ENCODE measurements at regions not wholly inside any gene's neighbourhood (a gene's known extent, or its start where the extent isn't known, plus 50 kb on each side); places are given as distances from the start of the nearest gene placed in this dataset.
"Not testable (repeated sequence)": the region's sequence is repeated elsewhere in the genome, so short reads cannot be mapped to it uniquely, and the experiment has no call there.

GRCh38 chr10:123380491-123381085 lies 226.4 kb downstream of the BUB3 start:
- H3K9me3 ChIP-seq = no peaks in the 10 kb centered on the region
- no peaks in the 10 kb centered on the region for H3K27me3 ChIP-seq
- H3K4me3 ChIP-seq = no peak overlapping the region
- no peaks in the 10 kb centered on the region for H3K36me3 ChIP-seq
- no peak for DNase-seq

- DNase-seq = no peak
- no peaks in the 10 kb centered on the region for H3K27me3 ChIP-seq
Measured at GRCh38 chr10:123381224-123381623, 227.0 kb downstream of the BUB3 start.

GRCh38 chr10:123382491-123382890 lies 228.3 kb downstream of the BUB3 start:
- no peak overlapping the region for H3K4me3 ChIP-seq
- DNase-seq = no peak
- H3K36me3 ChIP-seq = no peaks in the 10 kb centered on the region
- H3K9me3 ChIP-seq = no peaks in the 10 kb centered on the region; the same call in 1 of the 2 replicates
- no peaks in the 10 kb centered on the region for H3K27me3 ChIP-seq

More at GRCh38 chr10:123381224-123381623, 227.0 kb downstream of the BUB3 start:
- H3K36me3 ChIP-seq = no peaks in the 10 kb centered on the region
- no peak overlapping the region for H3K4me3 ChIP-seq
- no peaks in the 10 kb centered on the region; the same call in 1 of the 2 replicates for H3K9me3 ChIP-seq

- no peak for DNase-seq
- Histone ChIP-seq H3K4me3 (no peak overlapping the region), H3K27me3 (no peaks in the 10 kb centered on the region), H3K36me3 (no peaks in the 10 kb centered on the region), H3K9me3 (no peaks in the 10 kb centered on the region; the same call in 1 of the 2 replicates)
Measured at GRCh38 chr10:123385508-123386080, 231.4 kb downstream of the BUB3 start.

GRCh38 chr10:123389520-123389919 lies 235.3 kb downstream of the BUB3 start:
- DNase-seq = no peak
- Histone ChIP-seq H3K27me3 (no peaks in the 10 kb centered on the region), H3K9me3 (no peaks in the 10 kb centered on the region; the same call in 1 of the 2 replicates), H3K36me3 (no peaks in the 10 kb centered on the region), H3K4me3 (no peak overlapping the region)

- Histone ChIP-seq H3K36me3 (no peaks in the 10 kb centered on the region), H3K27me3 (no peaks in the 10 kb centered on the region), H3K4me3 (no peak overlapping the region), H3K9me3 (no peaks in the 10 kb centered on the region; the same call in 1 of the 2 replicates)
- DNase-seq = no peak
Measured at GRCh38 chr10:123390332-123390731, 236.1 kb downstream of the BUB3 start.

- Histone ChIP-seq H3K9me3 (no peaks in the 10 kb centered on the region; the same call in 1 of the 2 replicates), H3K4me3 (no peak overlapping the region), H3K36me3 (no peaks in the 10 kb centered on the region), H3K27me3 (no peaks in the 10 kb centered on the region)
- no peak for DNase-seq
Measured at GRCh38 chr10:123390874-123391273, 236.7 kb downstream of the BUB3 start.

- DNase-seq = no peak
- Histone ChIP-seq H3K4me3 (no peak overlapping the region), H3K9me3 (no peaks in the 10 kb centered on the region), H3K36me3 (no peaks in the 10 kb centered on the region), H3K27me3 (no peaks in the 10 kb centered on the region)
Measured at GRCh38 chr10:123391275-123392028, 237.2 kb downstream of the BUB3 start.

GRCh38 chr10:123392182-123392963 lies 238.2 kb downstream of the BUB3 start:
- no peak for DNase-seq
- Histone ChIP-seq H3K27me3 (no peaks in the 10 kb centered on the region), H3K36me3 (no peaks in the 10 kb centered on the region), H3K4me3 (no peak overlapping the region), H3K9me3 (no peaks in the 10 kb centered on the region)

- Histone ChIP-seq H3K27me3 (no peaks in the 10 kb centered on the region), H3K4me3 (no peak overlapping the region), H3K9me3 (no peaks in the 10 kb centered on the region), H3K36me3 (no peaks in the 10 kb centered on the region)
- DNase-seq = no peak
Measured at GRCh38 chr10:123393170-123393569, 239.0 kb downstream of the BUB3 start.

- Histone ChIP-seq H3K27me3 (no peaks in the 10 kb centered on the region), H3K4me3 (no peak overlapping the region), H3K36me3 (no peaks in the 10 kb centered on the region), H3K9me3 (no peaks in the 10 kb centered on the region)
- DNase-seq = no peak
Measured at GRCh38 chr10:123394382-123394781, 240.2 kb downstream of the BUB3 start.

- not testable (repeated sequence) for H3K27me3 ChIP-seq, H3K36me3 ChIP-seq, H3K4me3 ChIP-seq, DNase-seq, H3K9me3 ChIP-seq
Measured at GRCh38 chr10:123395234-123395633, 241.0 kb downstream of the BUB3 start.

GRCh38 chr10:123395906-123396305 lies 241.7 kb downstream of the BUB3 start:
- Histone ChIP-seq H3K4me3 (no peak overlapping the region), H3K9me3 (no peaks in the 10 kb centered on the region), H3K27me3 (no peaks in the 10 kb centered on the region), H3K36me3 (no peaks in the 10 kb centered on the region)
- DNase-seq = no peak

- H3K36me3 ChIP-seq = no peaks in the 10 kb centered on the region
- H3K9me3 ChIP-seq = no peaks in the 10 kb centered on the region
Measured at GRCh38 chr10:123398180-123398591, 244.0 kb downstream of the BUB3 start.

GRCh38 chr10:123398756-123399155 lies 244.6 kb downstream of the BUB3 start:
- Histone ChIP-seq H3K4me3 (no peak overlapping the region), H3K27me3 (no peaks in the 10 kb centered on the region), H3K36me3 (no peaks in the 10 kb centered on the region), H3K9me3 (no peaks in the 10 kb centered on the region; the same call in 1 of the 2 replicates)
- DNase-seq = no peak

More at GRCh38 chr10:123398180-123398591, 244.0 kb downstream of the BUB3 start:
- Histone ChIP-seq H3K27me3 (no peaks in the 10 kb centered on the region), H3K4me3 (no peak overlapping the region)
- DNase-seq = no peak

- Histone ChIP-seq H3K27me3 (no peaks in the 10 kb centered on the region), H3K36me3 (no peaks in the 10 kb centered on the region), H3K9me3 (peaks cover 5% of the 10 kb centered on the region), H3K4me3 (no peak overlapping the region)
- no peak for DNase-seq
Measured at GRCh38 chr10:123399276-123399839, 245.2 kb downstream of the BUB3 start.

GRCh38 chr10:123402021-123402420 lies 247.8 kb downstream of the BUB3 start:
- peaks cover 13% of the 10 kb centered on the region for H3K9me3 ChIP-seq
- H3K4me3 ChIP-seq = no peak overlapping the region
- H3K27me3 ChIP-seq = no peaks in the 10 kb centered on the region
- no peaks in the 10 kb centered on the region for H3K36me3 ChIP-seq
- no peak for DNase-seq

All from MG63 (cell line).